A673 (cell line): ENCODE measurements at regions not wholly inside any gene's neighbourhood (a gene's known extent, or its start where the extent isn't known, plus 50 kb on each side); places are given as distances from the start of the nearest gene placed in this dataset.

Experiments used
- BruUV-seq: library from RNA; stranded (reverse); fragments of 400-500 nt; replicated peaks from 2 replicates; lab custom pipeline; 2021; lab: Mats Ljungman, UMichigan
- CTCF ChIA-PET: fragments of 300-600 bp; sonication (Branson Sonifier 250); formaldehyde crosslinking; loops from one replicate; lab custom pipeline; 2022; ENCODE audit warnings: antibody characterized with exemption; lab: Charles Lee
- POLR2A ChIA-PET: fragments of 300-600 bp; sonication (Branson Sonifier 250); formaldehyde crosslinking; loops from one replicate; lab custom pipeline; 2022; ENCODE audit warnings: antibody characterized with exemption; ENCODE audit not compliant: low non-redundant PET; lab: Charles Lee
- DNase-seq: peaks from one replicate; pipeline ENCODE4 v3.0.0-alpha.2; 2015; ENCODE audit warnings: low spot score
- H3K27ac ChIP-seq: fragments of 200-600 bp; sonication (generic); 2 replicates; pipeline ENCODE4 v1.5.1; 2016; ENCODE audit warnings: mixed run types, low read depth, mild to moderate bottlenecking, mixed read lengths, antibody characterized with exemption, low read length; ENCODE audit not compliant: poor library complexity, severe bottlenecking
- H3K27me3 ChIP-seq: fragments of 200-600 bp; sonication (generic); replicated peaks from 2 replicates; pipeline ENCODE4 v1.6.1; 2017; ENCODE audit warnings: mixed run types, low read depth, mild to moderate bottlenecking, mixed read lengths, antibody characterized with exemption, low read length; ENCODE audit not compliant: insufficient read depth, poor library complexity
- H3K36me3 ChIP-seq: fragments of 200-600 bp; sonication (generic); 2 replicates; pipeline ENCODE4 v1.6.1; 2016; ENCODE audit warnings: mixed run types, mild to moderate bottlenecking, mixed read lengths, antibody characterized with exemption, low read length; ENCODE audit not compliant: insufficient read depth, poor library complexity, severe bottlenecking
- H3K4me1 ChIP-seq: fragments of 200-600 bp; sonication (generic); 2 replicates; pipeline ENCODE4 v1.6.1; 2017; ENCODE audit warnings: mixed run types, mild to moderate bottlenecking, mixed read lengths, antibody characterized with exemption, low read length; ENCODE audit not compliant: insufficient read depth, poor library complexity, severe bottlenecking
- H3K4me3 ChIP-seq: fragments of 200-600 bp; sonication (generic); 2 replicates; pipeline ENCODE4 v1.5.1; 2016; ENCODE audit warnings: low read depth, mixed run types, mild to moderate bottlenecking, mixed read lengths, low read length; ENCODE audit not compliant: poor library complexity, severe bottlenecking
- H3K9me3 ChIP-seq: fragments of 200-600 bp; sonication (generic); 2 replicates; pipeline ENCODE4 v1.6.1; 2016; ENCODE audit warnings: mixed run types, low read depth, mild to moderate bottlenecking, mixed read lengths, antibody characterized with exemption, low read length; ENCODE audit not compliant: poor library complexity, severe bottlenecking
- EZH2 ChIP-seq: fragments of 200-600 bp; sonication (generic); IDR thresholded peaks from 2 replicates; pipeline ENCODE4 v1.6.1; 2017; ENCODE audit warnings: borderline replicate concordance, low read depth, mild to moderate bottlenecking, mixed read lengths, antibody characterized with exemption, low read length; ENCODE audit not compliant: poor library complexity, severe bottlenecking
- intact Hi-C: fragments of 100-400 bp; cut with micrococcal nuclease; formaldehyde crosslinking; loops from one replicate; pipeline ENCODE4 v1.10.0; 2022; ENCODE audit not compliant: unreplicated experiment
- TF ChIP-seq, protein P1 (sequence below): fragments of 300-800, 200-600 bp; sonication (generic); conservative IDR thresholded peaks from 2 replicates; pipeline ENCODE4 v1.5.1; 2017; ENCODE audit warnings: low read depth, mild to moderate bottlenecking, antibody characterized with exemption, low read length, moderate library complexity, mixed read lengths

DNA sequence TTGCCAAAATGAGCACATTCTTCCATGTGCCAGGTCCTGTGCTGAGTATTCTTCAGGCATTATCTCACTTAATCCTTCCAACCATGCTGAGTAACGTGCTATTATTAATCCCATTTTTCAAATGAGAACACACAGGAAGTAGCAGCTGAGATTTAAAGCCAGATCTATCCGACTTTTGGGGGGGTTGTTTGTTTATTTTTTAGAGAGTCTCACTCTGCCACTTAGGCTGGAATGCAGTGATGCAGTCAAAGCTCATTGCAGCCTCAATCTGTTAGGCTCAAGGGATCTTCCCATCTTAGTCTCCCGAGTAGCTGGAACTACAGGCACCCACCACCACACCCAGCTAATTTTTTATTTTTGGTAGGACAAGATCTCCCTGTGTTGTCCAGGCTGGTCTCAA lies 55.5 kb upstream of the TRIM2 start:
- peaks cover 18% of the 10 kb centered on the region for H3K4me1 ChIP-seq
- BruUV-seq, result no TSS peak
- ChIA-PET POLR2A (no interaction called here), CTCF (no interaction called here)
- H3K27ac ChIP-seq, result no peak overlapping the region
- no peaks in the 10 kb centered on the region for H3K36me3 ChIP-seq
- no peak overlapping the region for H3K4me3 ChIP-seq
- TF ChIP-seq, protein P1, sequence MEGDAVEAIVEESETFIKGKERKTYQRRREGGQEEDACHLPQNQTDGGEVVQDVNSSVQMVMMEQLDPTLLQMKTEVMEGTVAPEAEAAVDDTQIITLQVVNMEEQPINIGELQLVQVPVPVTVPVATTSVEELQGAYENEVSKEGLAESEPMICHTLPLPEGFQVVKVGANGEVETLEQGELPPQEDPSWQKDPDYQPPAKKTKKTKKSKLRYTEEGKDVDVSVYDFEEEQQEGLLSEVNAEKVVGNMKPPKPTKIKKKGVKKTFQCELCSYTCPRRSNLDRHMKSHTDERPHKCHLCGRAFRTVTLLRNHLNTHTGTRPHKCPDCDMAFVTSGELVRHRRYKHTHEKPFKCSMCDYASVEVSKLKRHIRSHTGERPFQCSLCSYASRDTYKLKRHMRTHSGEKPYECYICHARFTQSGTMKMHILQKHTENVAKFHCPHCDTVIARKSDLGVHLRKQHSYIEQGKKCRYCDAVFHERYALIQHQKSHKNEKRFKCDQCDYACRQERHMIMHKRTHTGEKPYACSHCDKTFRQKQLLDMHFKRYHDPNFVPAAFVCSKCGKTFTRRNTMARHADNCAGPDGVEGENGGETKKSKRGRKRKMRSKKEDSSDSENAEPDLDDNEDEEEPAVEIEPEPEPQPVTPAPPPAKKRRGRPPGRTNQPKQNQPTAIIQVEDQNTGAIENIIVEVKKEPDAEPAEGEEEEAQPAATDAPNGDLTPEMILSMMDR, result no peak
- TF ChIP-seq EZH2, result no peak
- DNase-seq, result no peak
- intact Hi-C loops, result loop anchor here (10.0 kb wide), 1 partner anchor 276 kb away; no protein-coding TSS in a partner anchor
- H3K9me3 ChIP-seq, result no peaks in the 10 kb centered on the region
- H3K27me3 ChIP-seq, result no peaks in the 10 kb centered on the region

DNA sequence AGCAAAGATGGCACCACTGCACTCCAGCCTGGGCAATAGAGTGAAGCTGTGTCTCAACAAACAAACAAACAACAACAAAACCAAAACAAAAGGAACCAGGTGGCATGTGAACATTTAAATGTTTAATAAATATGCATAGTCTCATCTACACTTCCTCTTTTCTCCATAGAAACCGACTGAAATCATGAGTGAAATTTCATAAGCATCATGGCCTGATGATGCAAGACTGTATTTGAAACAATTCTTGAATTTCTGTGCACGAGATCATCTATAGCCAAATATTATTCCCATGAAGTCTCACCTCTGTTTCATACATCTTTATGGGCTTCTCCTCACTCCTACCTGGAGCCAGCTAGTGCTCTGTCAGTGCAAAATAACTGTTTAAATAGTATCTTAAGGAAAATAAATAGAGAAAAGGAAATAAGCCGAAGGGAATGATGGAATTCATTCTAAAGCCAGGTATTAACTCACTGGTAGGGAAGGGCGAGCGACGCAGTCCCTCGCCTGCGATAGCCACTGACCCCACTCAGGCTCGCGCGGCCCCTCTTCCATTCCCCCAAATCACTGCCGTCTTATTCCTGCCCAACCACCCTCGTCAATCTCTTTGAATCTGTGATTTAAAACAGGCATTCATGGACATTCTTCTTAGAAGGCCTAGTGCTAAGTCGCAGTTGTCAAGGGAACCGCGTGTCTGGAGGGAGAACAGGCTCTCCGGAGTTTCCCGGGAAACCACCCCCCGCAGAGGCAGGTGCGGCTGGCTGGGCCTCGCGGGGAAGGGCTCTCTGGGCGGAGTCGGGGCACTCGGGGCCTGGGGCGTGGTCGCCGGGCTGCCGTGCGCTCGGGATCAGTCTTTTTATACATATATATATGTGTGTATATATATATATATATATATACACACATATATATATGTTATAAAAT lies 52.4 kb upstream of the TRIM2 start:
- ChIA-PET CTCF (interaction anchor here (1.5 kb wide), 1 partner anchor 9 kb away, joined by 7 read pairs; no protein-coding TSS in a partner anchor), POLR2A (no interaction called here)
- no peak for TF ChIP-seq EZH2
- TF ChIP-seq, protein P1, result no peak
- peak; percentile 88 for DNase-seq
- Histone ChIP-seq H3K4me3 (peak overlapping the region; percentile 58), H3K36me3 (no peaks in the 10 kb centered on the region), H3K27ac (no peak overlapping the region), H3K4me1 (peaks cover 35% of the 10 kb centered on the region), H3K27me3 (no peaks in the 10 kb centered on the region), H3K9me3 (no peaks in the 10 kb centered on the region)
- intact Hi-C loops, result loop anchor here (5.0 kb wide), 2 partner anchors 51 to 81 kb away; partner anchors contain the start of gene TRIM2
- no TSS peak for BruUV-seq

DNA sequence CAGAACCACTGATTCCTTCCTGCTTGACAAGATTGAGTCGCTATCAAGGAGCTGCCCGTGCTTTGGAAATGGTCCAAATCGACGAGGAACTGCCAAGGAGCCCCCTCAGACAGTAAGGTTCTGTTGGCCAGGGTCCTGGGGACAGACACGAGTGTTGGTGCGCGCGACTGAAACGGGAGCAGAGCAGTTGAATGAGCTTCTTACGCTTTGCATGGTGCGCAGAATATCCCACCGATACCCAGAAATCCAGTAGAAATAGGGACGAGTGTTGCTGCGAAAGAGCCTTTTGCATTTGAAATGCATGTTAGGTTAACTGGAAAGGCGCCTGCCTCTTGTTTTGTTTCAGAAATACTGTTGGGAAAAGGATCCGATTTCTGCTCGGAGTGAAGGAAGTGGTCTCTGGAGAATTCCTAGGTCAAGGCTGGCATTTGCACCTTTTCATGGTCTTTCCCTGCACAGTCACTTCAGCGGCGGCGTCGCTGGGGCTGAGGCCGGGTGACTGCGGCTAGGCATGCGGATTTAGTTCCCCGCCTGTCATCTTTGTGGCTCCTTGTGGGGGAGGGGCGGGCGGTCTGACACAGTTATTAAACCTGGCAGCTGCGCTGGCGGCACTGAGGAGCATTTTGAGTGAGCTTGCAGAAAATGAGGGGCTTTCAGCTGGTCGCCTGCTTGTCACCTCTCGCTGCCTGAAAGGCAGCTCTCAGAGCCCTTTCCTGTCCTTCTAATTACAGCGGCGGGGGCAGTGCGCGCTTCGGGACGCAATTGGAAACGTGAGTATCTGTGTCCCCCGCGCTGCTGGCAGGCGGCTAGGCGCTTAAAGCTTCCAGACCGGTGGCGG lies 51.5 kb upstream of the TRIM2 start:
- CTCF ChIA-PET, result interaction anchor here (0.6 to 1.5 kb wide), 3 partner anchors 10 to 148 kb away, joined by 3 to 7 read pairs (median 4); no protein-coding TSS in a partner anchor
- Histone ChIP-seq H3K27me3 (no peaks in the 10 kb centered on the region), H3K36me3 (no peaks in the 10 kb centered on the region), H3K9me3 (no peaks in the 10 kb centered on the region), H3K4me3 (peak overlapping the region; percentile 58), H3K4me1 (peaks cover 37% of the 10 kb centered on the region), H3K27ac (peak overlapping the region; percentile 69)
- POLR2A ChIA-PET, result no interaction called here
- TF ChIP-seq, protein P1, result no peak
- no peak for TF ChIP-seq EZH2
- DNase-seq, result peak; percentile 85
- no TSS peak for BruUV-seq
- intact Hi-C loops, result loop anchor here (5.0 kb wide), 2 partner anchors 50 to 80 kb away; partner anchors contain the start of gene TRIM2
